ENCODE measurements at regions not wholly inside any gene's neighbourhood (a gene's known extent, or its start where the extent isn't known, plus 50 kb on each side); places are given as distances from the start of the nearest gene placed in this dataset.
A peak's percentile ranks its signal among the peaks of the same experiment; 100 is the strongest.

DNA sequence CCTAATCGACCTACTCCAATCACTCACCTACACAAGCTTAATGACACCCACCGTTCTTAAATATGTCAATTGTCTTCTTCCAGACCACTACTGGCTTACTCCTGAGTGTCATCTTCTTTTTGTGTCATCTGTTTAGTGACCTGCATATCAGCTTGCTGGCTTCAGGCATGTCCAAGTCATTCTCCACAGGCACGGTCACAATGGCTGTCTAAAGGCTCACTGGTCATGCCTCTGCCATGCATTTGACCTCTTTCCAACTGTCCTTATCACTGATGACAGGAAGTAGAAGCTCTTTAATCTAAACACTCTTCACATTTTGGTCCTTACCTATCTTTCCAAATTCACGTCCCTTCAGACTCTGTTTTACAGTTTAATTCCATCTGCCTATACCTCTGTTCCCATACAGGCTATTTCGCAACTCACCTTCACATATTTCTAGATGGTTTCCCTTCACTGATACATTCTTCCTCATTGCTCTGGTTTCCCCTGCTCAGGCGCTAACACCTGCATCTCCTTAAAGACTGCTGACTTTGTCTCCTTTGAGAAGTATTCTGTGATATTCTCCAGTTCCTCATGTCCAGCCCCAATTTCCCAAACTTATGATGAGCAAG lies 217.5 kb downstream of the TRIB2 start:
- no peak for DNase-seq

DNA sequence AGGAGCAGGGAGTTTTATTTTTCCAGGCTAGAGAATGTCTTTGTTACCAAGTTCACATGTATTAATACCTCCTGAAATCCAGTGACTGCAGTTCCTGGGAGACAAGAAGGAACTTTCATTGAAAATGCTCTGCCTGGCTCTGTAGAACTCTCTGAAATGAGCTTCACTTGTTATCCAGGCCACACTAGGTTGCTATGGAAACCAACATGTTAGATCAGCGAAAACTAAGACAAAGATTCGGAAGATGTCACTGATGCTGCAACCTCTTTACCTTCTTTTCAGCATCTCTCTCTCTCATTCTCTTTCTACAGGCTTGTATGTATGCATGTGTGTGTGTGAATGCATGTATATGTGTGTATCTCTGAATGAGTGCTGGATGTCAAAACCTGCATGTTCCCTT lies 218.5 kb downstream of the TRIB2 start:
- no peak for DNase-seq

DNA sequence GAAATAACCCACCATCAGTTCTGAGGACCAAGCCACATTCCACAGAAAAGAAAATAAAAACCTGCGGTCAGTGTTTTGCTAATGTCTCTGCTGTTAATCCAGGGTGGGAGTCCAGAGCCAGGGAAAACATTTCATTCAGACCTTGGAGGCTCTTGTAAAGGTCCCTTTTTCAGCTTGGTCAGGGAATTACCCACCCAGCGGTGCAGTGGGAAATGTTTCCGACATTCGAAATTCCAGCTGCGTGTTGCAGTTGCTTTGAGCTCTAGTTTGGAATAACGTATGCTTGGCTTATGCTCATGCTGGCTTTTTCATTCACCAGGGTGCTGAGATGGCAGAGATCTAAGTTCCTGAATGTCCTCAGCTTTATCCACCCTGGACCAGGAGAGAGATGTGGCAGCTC lies 219.1 kb downstream of the TRIB2 start:
- DNase-seq = no peak

DNA sequence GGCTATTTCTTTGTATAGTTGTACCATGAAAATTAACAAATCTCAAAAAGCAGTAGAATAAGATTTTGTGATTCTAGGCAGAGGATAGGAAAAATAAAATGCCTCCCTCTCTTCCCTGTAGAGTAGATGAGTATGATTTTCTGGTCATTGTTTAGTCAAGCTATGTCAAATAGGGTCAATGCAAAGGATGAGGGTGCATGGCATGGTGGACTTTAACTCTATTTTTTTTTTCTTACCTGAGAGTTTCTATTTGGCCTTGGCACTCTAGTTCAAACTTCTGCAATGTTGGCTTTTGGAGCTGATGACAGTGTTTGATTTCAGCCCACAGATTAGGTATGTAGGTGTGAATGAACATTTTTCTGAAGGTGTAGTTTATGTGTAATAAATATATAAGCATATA lies 224.5 kb downstream of the TRIB2 start:
- DNase-seq = no peak

DNA sequence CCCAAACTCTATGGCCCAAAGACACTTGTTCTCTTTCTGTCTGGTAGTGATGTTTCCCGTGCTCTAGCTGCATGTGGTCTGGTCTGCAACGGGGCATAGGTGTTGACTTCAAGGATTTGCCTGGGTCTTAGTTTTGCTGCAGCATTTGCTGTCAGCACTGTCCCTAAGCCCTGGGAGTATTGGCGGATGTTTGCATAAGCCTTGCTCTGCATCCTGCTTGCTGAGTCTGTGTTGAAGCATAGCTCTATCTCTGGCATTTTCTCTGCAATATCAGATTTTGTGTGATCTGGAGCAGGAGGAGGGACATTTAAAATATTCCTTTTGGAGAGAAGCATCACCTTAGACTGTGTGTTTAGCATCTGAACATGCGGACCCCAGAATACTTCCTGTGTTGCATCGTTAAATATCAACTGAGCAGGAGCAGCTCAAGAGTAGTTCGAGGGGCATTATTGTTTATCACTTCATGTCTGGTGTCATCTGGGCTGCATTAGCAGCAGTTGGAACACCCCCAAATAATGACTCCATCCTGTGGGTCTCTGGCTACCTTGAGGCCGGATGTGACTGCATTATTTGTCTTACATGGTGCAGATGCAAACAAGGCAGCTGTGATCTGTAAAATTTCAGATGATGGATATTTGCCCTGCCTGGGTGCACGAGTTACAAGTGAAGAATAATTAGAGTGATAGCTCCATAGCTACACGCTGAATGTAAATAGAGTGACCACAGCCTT lies 231.7 kb downstream of the TRIB2 start:
- DNase-seq = no peak

DNA sequence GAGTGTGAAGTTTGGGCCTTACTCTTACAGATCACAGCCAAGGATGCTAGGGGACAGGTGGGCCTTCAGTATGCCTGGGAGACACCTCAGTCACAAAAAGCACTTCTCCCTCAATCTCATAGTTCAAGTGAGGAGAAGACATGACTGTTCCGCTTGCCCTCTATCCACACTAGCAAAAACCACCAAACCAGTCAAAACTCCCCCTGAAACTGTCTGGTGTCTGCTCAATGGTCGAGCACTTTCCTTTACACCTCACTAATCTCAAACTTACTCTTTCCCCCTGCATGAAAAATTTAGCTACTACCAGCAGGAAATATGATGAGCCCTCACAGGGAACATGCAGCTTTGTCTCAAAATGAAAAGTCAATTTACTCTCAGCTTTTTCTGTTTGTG lies 232.2 kb downstream of the TRIB2 start:
- no peak for DNase-seq

DNA sequence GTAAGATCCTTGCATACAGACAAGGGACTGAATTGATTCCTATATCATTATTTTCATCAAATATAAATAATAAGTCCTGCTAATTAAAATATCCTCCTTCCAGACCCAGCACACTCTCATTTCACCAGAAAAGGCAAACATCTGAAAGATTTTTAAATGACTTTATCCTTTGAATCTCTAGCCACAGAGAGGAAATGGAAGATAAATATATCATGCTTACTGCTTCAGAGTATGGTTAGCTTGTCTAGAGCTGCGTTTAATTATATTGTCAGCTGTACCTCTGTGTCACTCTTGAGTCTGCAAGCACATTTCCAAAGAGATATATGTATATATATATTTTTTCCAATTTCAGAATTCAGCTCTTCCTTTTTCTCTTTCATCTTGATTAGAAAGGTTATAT lies 232.7 kb downstream of the TRIB2 start:
- DNase-seq = no peak

DNA sequence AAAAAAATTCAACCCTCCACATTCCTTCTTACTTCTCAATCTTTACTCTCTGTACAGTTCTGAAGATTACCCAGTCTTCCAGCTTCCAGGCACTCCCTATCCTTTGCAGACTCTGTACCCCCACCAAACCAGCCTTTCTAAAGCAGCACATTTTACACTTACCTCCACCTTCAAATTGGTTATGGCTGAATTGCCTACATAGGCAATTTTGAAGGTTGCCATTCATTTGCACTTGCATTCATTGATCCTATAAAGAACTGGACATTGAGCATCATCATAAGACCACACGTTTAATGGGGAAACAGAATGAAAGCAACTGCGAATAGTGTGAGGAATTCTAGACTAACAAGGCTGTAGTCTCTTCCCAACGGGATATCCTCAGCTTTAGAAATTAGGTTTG lies 233.4 kb downstream of the TRIB2 start:
- DNase-seq = no peak

DNA sequence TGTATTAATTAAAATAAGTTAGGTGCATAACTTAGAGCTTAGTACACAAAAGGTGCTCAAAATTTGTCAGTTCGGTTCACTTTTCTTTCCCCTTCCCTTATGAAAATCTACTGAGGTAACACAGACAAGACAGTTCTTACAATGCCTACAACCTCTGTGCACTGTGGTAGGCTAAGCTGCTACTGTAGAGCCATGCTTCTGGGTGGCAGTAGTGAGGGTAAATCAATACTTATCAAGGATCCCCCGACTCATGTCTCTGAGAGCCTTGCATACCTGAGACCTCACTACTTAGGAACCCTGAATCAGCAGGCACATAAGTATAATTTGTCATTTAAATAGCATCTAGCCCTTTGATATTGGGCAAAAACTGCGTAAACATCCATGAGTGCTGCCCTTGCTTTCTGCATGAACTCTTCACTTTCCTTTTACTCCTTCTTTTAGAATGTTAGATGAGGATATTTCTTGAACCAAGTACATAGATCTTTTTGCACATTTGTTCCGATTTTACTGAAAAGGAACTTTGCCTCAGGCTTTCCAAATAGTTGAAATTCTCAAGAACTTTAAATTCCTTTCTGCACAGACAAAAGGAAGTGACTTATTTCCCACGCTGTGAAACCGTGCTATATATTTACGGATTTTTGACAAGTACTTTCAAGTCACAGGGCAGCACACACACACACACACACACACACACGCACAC lies 234.4 kb downstream of the TRIB2 start:
- peak in 1 of 2 donors; percentile 48 for DNase-seq

DNA sequence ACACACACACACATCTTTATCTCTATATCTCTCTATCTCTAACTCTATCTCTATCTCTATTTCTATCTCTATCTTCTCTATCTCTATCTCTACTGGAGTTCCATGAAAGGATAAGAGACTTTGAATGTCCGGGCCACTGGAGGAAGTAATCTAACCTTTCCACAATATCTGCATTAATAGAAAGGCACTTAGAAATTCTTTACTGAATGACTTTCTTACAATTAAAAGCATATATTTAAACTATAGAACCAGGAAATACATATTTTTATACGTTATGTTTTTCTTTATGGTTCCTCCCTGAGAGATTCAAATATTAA lies 234.9 kb downstream of the TRIB2 start:
- DNase-seq = no peak

DNA sequence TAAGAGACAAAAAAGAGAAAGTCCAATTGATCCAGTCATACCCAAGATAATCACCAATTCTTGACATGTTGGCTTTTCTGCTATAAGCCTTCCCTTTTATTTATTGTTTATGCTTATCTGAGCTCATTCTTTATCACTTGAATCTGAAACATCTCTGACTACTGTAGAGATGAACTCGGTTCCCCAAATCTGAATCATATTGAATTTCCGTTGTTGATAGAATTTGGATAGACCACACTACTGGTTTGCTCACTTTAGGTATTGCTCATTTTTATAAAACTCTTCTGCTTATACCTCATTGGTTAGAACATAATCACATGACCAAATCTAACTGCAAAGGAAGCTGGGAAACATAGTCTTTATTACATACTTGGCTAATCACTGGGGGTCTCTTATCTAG lies 236.9 kb downstream of the TRIB2 start:
- DNase-seq = no peak

DNA sequence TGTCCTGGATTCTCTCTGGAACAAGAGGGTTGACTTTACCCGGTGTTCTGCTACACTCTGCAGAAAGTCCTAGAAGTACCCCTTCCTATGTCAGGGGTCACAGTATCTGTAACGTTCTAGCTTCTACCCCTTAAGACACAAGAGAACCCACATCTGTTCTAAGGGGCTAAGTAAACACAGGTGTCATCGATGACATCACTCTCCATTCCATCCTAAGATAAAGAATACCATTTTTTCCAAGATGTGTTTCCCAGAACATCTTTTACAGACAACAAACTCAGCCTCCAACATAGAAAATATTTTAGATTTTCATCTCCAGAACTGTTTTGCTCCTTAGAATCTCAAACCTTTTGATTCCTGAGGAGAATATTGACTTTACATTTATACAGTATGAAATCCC lies 239.1 kb downstream of the TRIB2 start:
- no peak for DNase-seq

DNA sequence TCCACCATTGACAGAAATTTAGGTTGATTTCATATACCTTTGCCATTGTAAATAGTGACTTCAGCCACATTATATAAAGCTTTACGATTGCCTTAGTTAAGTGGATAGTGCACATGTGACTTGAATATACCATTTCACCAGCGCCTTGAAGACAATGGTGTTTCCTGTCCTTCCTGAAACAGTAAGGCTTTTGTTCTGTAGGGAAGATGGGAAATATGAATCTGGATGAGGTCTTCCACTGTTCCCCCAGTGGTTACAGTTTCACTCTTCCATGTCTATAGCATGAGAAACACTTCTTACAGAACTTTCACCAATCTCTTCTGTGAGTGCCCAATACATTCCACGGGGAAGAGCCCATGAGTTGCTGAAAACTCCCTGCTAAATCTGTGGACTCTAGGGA lies 240.5 kb downstream of the TRIB2 start:
- DNase-seq = no peak

DNA sequence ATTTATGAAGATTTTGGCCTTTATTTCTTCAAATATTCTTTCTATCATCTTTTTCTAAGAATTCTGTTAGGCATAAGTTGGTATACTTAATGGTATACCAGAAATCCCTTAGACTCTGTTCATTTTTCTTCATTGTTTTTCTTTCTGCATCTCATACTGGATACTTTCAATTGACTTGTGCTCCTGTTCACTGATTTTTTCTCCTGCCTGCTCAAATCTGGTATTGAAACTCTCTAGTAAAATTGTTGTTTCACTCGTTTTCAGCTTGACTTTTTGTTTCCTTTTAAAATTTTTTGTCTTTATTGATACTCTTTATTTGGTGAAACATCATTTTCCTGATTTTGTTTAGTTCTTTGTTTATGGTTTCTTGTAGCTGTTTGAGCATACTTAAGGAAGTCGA lies 243.2 kb downstream of the TRIB2 start:
- no peak for DNase-seq

DNA sequence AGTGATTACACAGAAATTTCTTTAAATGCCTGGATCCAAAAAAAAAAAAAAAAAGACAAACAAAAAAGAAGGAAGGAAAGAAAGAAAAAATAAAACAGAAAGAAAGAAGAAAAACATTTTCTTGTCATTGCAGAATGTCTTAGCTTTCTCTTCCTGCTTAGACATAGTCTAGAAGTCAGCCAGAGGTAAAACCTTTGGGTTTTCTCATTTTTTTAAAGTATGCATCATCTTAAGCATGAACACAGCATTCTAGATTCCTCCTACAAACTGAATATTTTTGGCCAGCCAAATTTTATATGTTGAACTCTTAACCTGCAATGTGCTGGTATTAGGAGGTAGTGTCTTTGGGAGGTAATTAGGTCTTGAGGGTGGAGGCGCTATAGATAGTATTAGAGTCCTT lies 243.9 kb downstream of the TRIB2 start:
- no peak for DNase-seq

DNA sequence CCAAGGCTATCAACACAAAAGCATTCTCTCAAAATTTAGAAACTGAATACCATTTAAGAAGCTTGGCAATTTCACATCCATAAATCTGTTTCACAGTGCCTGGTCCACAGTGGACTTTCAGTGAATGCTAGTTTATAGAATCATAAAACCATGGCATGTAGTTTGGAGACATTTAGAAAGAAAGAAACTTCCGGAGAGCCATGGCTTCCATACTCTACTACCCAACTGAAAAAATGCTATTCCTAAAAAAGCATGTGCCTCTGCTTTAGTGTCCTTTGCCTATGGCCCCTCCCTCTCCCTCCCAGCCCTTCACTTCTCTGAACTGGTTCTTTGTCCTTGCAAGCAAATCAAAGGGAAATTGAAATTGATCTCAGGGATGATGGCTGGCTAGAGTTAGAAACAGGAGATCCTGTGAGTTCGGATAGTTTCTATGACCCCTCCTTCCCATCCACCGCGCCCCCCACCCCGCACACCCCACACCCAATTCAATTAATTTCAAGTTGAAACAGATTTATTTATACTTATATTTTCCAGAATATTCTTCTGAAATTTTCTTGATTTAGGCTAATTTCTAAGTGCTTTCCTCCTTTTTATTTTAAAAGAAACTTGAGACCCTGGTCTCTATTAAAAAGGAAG lies 248.3 kb downstream of the TRIB2 start:
- DNase-seq = no peak

DNA sequence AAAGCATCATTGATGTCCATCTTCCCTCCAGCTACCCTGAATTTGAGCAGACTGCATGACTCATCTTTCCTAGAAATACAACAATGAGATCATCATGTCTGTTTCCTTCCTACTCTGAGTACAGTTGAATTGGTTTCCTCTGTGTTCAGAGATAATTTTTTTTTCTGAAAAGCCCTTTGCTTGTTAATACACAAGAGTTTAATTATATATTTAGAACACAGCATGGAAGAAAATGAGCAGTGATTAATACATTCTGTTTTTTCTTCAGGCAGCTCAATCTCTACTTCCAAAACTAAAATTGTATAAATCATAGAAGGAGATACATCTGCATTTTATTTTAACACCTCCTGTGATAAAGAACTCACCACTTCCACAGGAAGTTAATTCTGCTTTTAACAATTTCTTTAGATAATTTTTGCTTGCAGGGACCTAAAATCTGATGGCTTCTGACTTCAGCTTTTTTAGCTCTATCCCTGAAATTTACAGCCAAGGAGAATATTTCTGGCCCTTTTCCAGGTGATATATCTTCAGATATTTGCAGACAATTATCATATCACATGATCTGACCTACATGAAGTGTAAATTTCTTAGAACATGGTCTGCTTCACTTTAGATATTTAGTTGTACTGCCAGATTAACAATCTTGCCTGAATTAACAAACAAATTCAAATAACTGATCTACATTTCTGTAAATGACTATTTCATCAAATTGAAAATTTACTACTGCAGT lies 249.0 kb downstream of the TRIB2 start:
- DNase-seq = peak in 1 of 2 donors; percentile 90

DNA sequence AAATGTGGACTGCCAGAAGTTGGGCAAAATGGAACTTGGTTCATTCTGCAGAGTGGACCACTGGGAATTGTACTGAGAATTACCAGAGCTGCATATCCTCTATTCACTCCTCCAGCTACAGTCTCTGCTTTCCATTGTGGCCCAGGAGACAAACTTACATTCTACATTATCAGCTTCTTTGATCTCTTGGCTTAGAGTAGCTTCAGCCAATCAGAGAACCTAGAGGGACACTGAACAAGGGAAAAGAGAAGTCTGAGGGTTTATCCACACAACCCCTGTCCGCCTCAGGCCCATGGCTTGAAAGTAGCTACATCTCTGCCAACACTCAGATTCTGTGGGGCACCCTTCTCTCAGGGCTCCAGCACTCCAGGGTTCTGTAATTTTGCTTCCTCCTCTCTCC lies 251.1 kb downstream of the TRIB2 start:
- no peak for DNase-seq

DNA sequence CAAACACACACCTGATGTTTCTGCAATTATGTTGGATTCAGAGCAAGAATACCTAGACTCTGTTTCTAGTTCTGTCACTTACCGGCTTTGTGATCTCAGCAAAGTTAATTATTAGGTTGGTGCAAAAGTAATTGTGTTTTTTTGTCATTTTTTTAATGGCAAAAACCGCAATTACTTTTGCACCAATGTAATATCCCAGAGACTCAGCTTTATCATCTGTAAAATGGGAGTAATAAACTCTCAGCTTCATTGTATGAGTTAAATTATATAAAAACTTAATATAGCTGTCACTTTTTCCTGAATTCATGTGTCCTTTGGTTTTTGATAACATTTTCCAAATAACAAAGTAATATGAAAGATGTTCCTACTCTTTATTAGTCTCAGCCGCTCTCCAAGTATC lies 251.7 kb downstream of the TRIB2 start:
- DNase-seq = no peak

DNA sequence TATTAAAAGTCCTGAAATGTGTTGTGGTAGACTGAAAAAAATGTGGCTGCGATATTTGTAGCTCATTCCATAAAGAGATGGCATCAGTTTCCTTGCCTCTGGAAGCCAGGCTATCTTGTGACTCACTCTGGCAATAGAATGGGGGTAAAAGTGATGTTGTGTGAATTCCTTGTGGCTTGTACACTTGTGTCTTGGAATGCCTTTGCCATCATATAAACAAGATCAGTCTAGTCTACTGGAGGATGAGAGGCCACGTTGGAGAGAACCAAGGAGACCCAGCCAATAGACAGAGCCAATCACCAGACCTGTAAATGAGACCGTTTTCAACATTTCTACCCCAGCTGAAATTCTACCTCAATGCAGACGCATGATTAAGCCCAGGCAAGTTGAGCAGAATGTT lies 254.1 kb downstream of the TRIB2 start:
- DNase-seq = no peak

DNA sequence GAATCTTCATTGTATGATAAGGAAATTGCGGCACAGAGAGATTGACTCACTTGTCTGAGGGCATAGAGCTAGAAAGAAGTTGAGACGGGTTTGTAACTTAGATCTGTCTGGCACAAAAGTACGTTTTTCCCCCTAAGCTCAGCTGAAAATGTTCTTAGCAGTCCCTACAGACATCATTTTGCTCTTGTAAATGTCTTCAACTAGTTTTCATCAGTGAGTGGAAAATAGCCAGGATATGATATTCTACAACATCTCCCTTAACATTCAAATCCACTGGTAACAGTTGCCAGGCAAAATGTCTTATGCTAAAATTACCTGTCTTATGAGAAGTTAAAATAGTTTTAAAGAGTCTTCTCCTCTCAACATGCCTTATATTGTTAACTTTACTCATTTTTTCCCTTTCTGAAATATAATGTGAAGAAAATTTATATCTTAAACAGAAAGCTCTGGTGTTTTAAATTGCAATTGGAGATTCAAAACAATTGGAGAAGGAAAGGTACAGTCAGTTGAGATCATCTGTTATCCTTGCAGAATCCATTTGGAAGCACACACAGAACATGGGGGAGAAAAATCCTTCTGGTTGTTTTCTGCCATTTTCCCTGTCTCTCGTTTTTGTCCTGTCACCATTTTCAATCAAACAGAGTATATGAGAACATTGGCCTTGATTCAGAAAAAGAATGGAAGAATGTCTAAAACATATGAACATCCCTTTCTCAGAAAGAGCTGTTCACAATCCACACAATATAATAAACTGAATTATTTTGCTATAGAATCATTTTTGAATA lies 255.0 kb downstream of the TRIB2 start:
- DNase-seq = no peak

DNA sequence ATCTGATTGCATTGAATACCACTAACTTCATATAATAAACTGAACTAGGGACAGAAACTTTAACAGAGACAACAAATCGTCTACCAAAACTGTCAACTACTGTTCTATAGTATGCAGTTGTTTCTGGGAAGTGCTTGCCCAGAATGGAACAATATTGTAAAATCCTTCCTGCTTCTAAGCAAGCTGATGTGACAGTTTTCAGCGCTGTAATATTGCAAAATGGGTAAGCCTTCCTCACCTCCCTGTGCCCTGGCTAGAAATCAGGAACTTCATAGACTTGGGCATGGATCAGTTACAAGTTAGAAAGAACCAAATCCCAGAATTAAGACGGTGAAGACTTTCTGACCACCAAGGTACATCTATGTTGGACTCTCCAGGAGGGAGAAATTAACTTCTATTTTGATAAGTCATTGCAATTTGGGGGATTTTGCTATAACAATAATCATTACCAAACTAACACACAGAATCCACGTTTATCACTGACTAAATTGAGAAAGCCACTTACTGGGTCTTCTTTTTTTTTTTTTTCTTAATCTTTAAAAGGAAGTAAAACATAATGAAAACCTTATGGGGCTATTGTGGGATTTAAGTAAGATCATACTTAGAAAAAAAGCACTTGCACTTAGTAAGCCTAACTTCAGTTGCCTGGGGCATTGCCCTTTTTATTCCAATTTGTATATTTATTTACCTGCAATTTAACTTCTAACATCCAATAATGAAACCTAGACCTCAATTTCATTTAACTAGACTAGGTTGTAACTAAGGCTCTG lies 261.5 kb downstream of the TRIB2 start:
- DNase-seq = no peak

All from bone marrow (tissue), 2 donors.